ENCODE measurements at regions not wholly inside any gene's neighbourhood (a gene's known extent, or its start where the extent isn't known, plus 50 kb on each side); places are given as distances from the start of the nearest gene placed in this dataset.
"Not testable (repeated sequence)": the region's sequence is repeated elsewhere in the genome, so short reads cannot be mapped to it uniquely, and the experiment has no call there.

- DNase-seq (ENCODE audit: low read depth), result no peak
Measured at GRCh38 chrY:7877458-7877857, 965.9 kb upstream of the AMELY start.

- DNase-seq (ENCODE audit: low read depth), result peak; percentile 49
Measured at GRCh38 chrY:7874080-7874479, 962.5 kb upstream of the AMELY start.

- no peak for DNase-seq (ENCODE audit: low read depth)
Measured at GRCh38 chrY:7871304-7871932, 959.9 kb upstream of the AMELY start.

GRCh38 chrY:7866976-7867375 lies 955.4 kb upstream of the AMELY start:
- no peak for DNase-seq (ENCODE audit: low read depth)

- no peak for DNase-seq (ENCODE audit: low read depth)
Measured at GRCh38 chrY:7860781-7861614, 949.4 kb upstream of the AMELY start.

- DNase-seq (ENCODE audit: low read depth), result no peak
Measured at GRCh38 chrY:7850191-7850590, 938.6 kb upstream of the AMELY start.

- peak; percentile 18 for DNase-seq (ENCODE audit: low read depth)
Measured at GRCh38 chrY:7845776-7846175, 934.2 kb upstream of the AMELY start.

- DNase-seq (ENCODE audit: low read depth), result no peak
Measured at GRCh38 chrY:7837046-7837445, 925.5 kb upstream of the AMELY start.

- DNase-seq (ENCODE audit: low read depth), result peak; percentile 21
Measured at GRCh38 chrY:7836366-7836765, 924.8 kb upstream of the AMELY start.

GRCh38 chrY:7835416-7835815 lies 923.9 kb upstream of the AMELY start:
- peak; percentile 24 for DNase-seq (ENCODE audit: low read depth)

GRCh38 chrY:7834284-7834683 lies 922.7 kb upstream of the AMELY start:
- DNase-seq (ENCODE audit: low read depth), result peak; percentile 19

GRCh38 chrY:7830881-7831280 lies 919.3 kb upstream of the AMELY start:
- DNase-seq (ENCODE audit: low read depth), result not testable (repeated sequence)

GRCh38 chrY:7826533-7826932 lies 915.0 kb upstream of the AMELY start:
- DNase-seq (ENCODE audit: low read depth), result no peak

GRCh38 chrY:7825874-7826273 lies 914.3 kb upstream of the AMELY start:
- no peak for DNase-seq (ENCODE audit: low read depth)

- peak; percentile 8 for DNase-seq (ENCODE audit: low read depth)
Measured at GRCh38 chrY:7821295-7822035, 909.9 kb upstream of the AMELY start.

- peak; percentile 52 for DNase-seq (ENCODE audit: low read depth)
Measured at GRCh38 chrY:7818924-7819323, 907.4 kb upstream of the AMELY start.

- no peak for DNase-seq (ENCODE audit: low read depth)
Measured at GRCh38 chrY:7816567-7816966, 905.0 kb upstream of the AMELY start.

- peak; percentile 32 for DNase-seq (ENCODE audit: low read depth)
Measured at GRCh38 chrY:7815921-7816320, 904.4 kb upstream of the AMELY start.

GRCh38 chrY:7815285-7815684 lies 903.7 kb upstream of the AMELY start:
- DNase-seq (ENCODE audit: low read depth), result no peak

GRCh38 chrY:7814361-7814760 lies 902.8 kb upstream of the AMELY start:
- no peak for DNase-seq (ENCODE audit: low read depth)

- no peak for DNase-seq (ENCODE audit: low read depth)
Measured at GRCh38 chrY:7810359-7810758, 898.8 kb upstream of the AMELY start.

- DNase-seq (ENCODE audit: low read depth), result no peak
Measured at GRCh38 chrY:7807516-7807870, 895.9 kb upstream of the AMELY start.

Data from ELR (cell line).